Large intestine (tissue), 3 donors: ENCODE measurements at regions not wholly inside any gene's neighbourhood (a gene's known extent, or its start where the extent isn't known, plus 50 kb on each side); places are given as distances from the start of the nearest gene placed in this dataset.

Source experiments
- DNase-seq, 2 donors: peaks; one replicate each; pipeline versions ENCODE4 v3.0.0 to v3.0.0-alpha.2; 2013
- H3K27ac ChIP-seq: one replicate; pipeline ENCODE4 v1.5.1; 2013; ENCODE audit warnings: low read length
- H3K27me3 ChIP-seq: 2 replicates; pipeline ENCODE4 v1.6.1; 2013; ENCODE audit warnings: low read length; ENCODE audit not compliant: control insufficient read depth, insufficient read depth
- H3K36me3 ChIP-seq: 2 replicates; pipeline ENCODE4 v1.6.1; 2013; ENCODE audit warnings: low read length; ENCODE audit not compliant: control insufficient read depth, insufficient read depth
- H3K4me1 ChIP-seq: one replicate; pipeline ENCODE4 v1.6.1; 2013; ENCODE audit warnings: low read length; ENCODE audit not compliant: control insufficient read depth, insufficient read depth
- H3K4me3 ChIP-seq: one replicate; pipeline ENCODE4 v1.5.1; 2013; ENCODE audit warnings: low read length
- H3K9me3 ChIP-seq: one replicate; pipeline ENCODE4 v1.6.1; 2013; ENCODE audit warnings: mild to moderate bottlenecking, low read depth, low read length, moderate library complexity; ENCODE audit not compliant: control insufficient read depth
- WGBS: methylation state at CpG from one replicate; pipeline ENCODE4 v1.1.5; 2013; ENCODE audit warnings: low lambda C conversion rate; ENCODE audit not compliant: insufficient coverage; 5-methylcytosine and 5-hydroxymethylcytosine counted together

GRCh38 chr20:57064836-57065235 lies 201.6 kb downstream of the BMP7 start:
- DNase-seq = no peak
- Histone ChIP-seq H3K27ac (no peak overlapping the region), H3K4me3 (no peak overlapping the region), H3K9me3 (no peaks in the 10 kb centered on the region), H3K36me3 (no peaks in the 10 kb centered on the region), H3K4me1 (no peaks in the 10 kb centered on the region), H3K27me3 (peaks cover 32% of the 10 kb centered on the region)
- WGBS = 80% methylated on average over 2 of the region's 5 CpGs

DNA sequence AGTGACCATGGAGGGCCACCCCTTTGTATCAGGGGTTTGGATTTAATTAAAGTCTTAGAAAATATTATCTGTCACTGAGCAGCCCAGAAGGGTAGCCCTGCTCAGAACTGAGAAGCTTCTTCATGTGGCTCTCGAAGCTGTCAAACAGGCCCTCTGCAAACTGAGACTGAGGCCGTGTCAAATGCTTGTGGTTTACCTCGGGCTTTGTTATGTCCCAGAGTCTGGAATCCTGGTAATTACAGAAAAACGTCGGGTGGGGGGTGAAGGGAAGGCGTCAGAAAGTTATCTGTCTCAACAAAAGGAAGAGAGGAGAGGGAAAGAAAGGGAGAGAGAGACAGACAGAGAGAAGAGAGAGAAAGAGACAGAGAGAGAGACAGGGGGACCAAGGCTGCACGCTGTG lies 200.8 kb downstream of the BMP7 start:
- Histone ChIP-seq H3K4me3 (no peak overlapping the region), H3K4me1 (no peaks in the 10 kb centered on the region), H3K9me3 (no peaks in the 10 kb centered on the region), H3K27me3 (peaks cover 40% of the 10 kb centered on the region), H3K36me3 (no peaks in the 10 kb centered on the region), H3K27ac (no peak overlapping the region)
- 11% methylated on average over 4 of the region's 7 CpGs for whole genome bisulfite sequencing
- no peak for DNase-seq

GRCh38 chr20:57066126-57066900 lies 200.1 kb downstream of the BMP7 start:
- Histone ChIP-seq H3K9me3 (no peaks in the 10 kb centered on the region), H3K4me1 (no peaks in the 10 kb centered on the region), H3K4me3 (no peak overlapping the region), H3K36me3 (no peaks in the 10 kb centered on the region), H3K27ac (no peak overlapping the region), H3K27me3 (peaks cover 43% of the 10 kb centered on the region)
- DNase-seq = no peak
- 100% methylated on average over 1 of the region's 11 CpGs for WGBS

DNA sequence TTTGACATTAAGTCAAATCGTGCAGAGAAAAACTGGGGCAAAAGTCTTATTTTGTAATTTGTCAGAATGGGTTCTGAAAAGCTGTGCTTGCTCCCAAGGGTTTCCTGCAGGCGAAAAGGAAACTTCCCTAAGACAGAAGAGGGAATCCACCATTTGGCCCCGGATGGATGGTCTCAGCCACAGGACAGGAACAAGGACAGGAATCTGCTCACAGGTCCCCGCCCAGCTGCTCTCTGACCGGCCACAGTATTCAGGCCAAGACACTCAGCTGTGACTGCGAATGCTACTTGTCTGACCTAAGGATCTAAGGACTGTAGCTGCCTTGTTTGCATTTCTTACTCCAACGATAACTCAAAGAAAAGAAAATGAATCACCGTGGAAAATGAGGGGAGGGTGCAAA lies 197.0 kb downstream of the BMP7 start:
- whole genome bisulfite sequencing = 80% methylated on average over 1 of the region's 8 CpGs
- no peak overlapping the region for H3K4me3 ChIP-seq
- H3K27me3 ChIP-seq = peaks cover 54% of the 10 kb centered on the region
- no peaks in the 10 kb centered on the region for H3K9me3 ChIP-seq
- no peaks in the 10 kb centered on the region for H3K36me3 ChIP-seq
- H3K4me1 ChIP-seq = no peaks in the 10 kb centered on the region
- DNase-seq = no peak
- H3K27ac ChIP-seq = no peak overlapping the region

DNA sequence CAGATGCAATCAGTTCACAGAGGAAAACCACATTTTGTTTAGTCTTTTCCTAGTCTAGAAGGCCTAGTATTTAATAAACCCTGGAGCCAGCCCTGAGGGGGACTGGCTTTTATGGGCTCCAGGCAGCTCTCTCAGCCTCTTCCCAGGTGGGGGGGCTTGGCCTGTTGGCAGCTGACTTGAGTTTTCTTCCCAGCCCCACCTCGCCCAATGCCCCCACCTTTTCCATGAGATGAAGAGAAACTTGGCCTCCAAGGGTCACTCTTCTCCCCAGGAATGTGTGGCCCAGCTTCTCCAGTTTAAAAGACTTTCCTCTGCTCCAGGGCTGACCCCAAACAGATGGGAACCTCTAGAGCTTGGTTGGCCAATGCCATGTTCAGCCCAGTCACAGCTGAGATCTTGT lies 196.1 kb downstream of the BMP7 start:
- H3K9me3 ChIP-seq = no peaks in the 10 kb centered on the region
- H3K36me3 ChIP-seq = no peaks in the 10 kb centered on the region
- no CpG with 5 or more reads among the region's 1 CpG for WGBS
- H3K27ac ChIP-seq = no peak overlapping the region
- no peaks in the 10 kb centered on the region for H3K4me1 ChIP-seq
- no peak overlapping the region for H3K4me3 ChIP-seq
- DNase-seq = no peak
- H3K27me3 ChIP-seq = peaks cover 48% of the 10 kb centered on the region

- H3K4me3 ChIP-seq = no peak overlapping the region
- H3K36me3 ChIP-seq = no peaks in the 10 kb centered on the region
- H3K27ac ChIP-seq = no peak overlapping the region
- no peaks in the 10 kb centered on the region for H3K4me1 ChIP-seq
- DNase-seq = no peak
- 28% methylated on average over 3 of the region's 14 CpGs for WGBS
- no peaks in the 10 kb centered on the region for H3K9me3 ChIP-seq
- H3K27me3 ChIP-seq = peaks cover 45% of the 10 kb centered on the region
These were observed 195.1 kb downstream of the BMP7 start for GRCh38 chr20:57071283-57071731.

- WGBS = no CpG with 5 or more reads among the region's 8 CpGs
- no peaks in the 10 kb centered on the region for H3K36me3 ChIP-seq
These were observed 194.4 kb downstream of the BMP7 start for GRCh38 chr20:57071954-57072583.

DNA sequence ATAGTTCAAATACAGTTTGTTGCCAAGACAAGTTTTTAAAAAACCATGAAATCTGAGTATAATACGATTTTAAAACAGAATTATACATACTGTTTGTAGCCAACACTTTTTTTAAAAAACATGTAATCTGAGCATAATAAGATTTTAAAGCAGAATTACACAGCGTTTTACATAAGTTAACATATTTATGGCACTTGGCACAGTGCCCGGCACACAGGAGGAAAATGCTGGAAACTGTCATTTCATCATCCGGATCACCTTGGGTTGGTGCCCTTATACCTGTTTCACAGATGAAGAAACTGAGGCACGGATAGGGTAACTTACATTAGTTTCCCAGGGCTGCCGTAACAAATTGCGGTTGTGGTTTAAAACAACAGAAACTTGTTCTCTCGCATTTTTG lies 193.0 kb downstream of the BMP7 start:
- WGBS = 60% methylated on average over 1 of the region's 8 CpGs
- Histone ChIP-seq H3K4me1 (no peaks in the 10 kb centered on the region), H3K9me3 (no peaks in the 10 kb centered on the region), H3K4me3 (no peak overlapping the region), H3K27ac (no peak overlapping the region), H3K36me3 (no peaks in the 10 kb centered on the region), H3K27me3 (peaks cover 36% of the 10 kb centered on the region)
- no peak for DNase-seq

More at GRCh38 chr20:57071954-57072583, 194.4 kb downstream of the BMP7 start:
- Histone ChIP-seq H3K9me3 (no peaks in the 10 kb centered on the region), H3K4me3 (no peak overlapping the region), H3K27me3 (peaks cover 41% of the 10 kb centered on the region), H3K27ac (no peak overlapping the region), H3K4me1 (no peaks in the 10 kb centered on the region)
- no peak for DNase-seq

GRCh38 chr20:57074386-57074785 lies 192.1 kb downstream of the BMP7 start:
- no CpG with 5 or more reads among the region's 12 CpGs for WGBS
- no peaks in the 10 kb centered on the region for H3K4me1 ChIP-seq
- no peak overlapping the region for H3K4me3 ChIP-seq
- DNase-seq = no peak
- H3K27ac ChIP-seq = no peak overlapping the region
- H3K36me3 ChIP-seq = no peaks in the 10 kb centered on the region
- H3K27me3 ChIP-seq = peaks cover 35% of the 10 kb centered on the region
- no peaks in the 10 kb centered on the region for H3K9me3 ChIP-seq

DNA sequence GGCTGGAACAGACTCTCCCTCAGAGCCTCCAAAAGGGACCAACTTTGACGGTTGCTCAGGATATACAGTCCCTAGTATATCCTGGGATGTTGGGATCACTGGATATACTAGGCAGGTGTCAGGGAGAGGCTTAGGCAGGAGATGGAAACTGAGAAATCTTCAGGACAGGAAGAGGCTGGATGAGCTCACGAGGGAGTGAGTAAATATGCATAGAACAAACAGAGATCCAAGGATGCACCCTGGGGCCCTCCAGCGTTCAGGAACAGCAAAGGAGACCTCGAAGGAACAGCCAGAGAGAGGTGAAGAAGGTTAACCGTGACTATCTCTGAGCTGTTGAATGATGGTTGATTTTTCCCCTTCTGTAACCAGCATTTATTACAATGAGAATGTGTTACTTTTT lies 191.3 kb downstream of the BMP7 start:
- Histone ChIP-seq H3K4me3 (no peak overlapping the region), H3K36me3 (no peaks in the 10 kb centered on the region), H3K9me3 (no peaks in the 10 kb centered on the region), H3K27me3 (peaks cover 27% of the 10 kb centered on the region), H3K4me1 (no peaks in the 10 kb centered on the region), H3K27ac (no peak overlapping the region)
- DNase-seq = no peak
- 81% methylated on average over 3 of the region's 5 CpGs for WGBS

DNA sequence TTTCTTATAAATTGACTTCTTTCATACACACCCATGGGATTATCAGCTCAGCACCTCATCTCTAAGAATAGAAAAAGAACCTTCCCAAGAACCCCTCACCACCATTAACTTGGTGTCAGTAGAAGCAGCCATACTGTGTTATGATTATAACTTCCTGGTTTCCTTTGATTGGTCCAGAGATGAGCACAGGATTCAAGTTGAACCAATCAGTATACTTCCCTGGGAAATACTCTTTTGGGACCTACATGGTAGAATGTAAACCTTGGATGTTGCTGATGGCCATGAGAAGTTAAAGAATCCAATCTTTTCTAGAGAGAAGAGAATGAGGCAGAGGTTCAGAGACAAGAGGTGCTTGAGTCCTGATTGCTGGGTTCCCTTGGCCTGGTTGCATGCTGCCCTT lies 190.8 kb downstream of the BMP7 start:
- DNase-seq = no peak
- no peaks in the 10 kb centered on the region for H3K9me3 ChIP-seq

More for the DNA sequence above, 190.8 kb downstream of the BMP7 start:
- no peak overlapping the region for H3K27ac ChIP-seq
- H3K36me3 ChIP-seq = no peaks in the 10 kb centered on the region
- no peak overlapping the region for H3K4me3 ChIP-seq
- H3K4me1 ChIP-seq = no peaks in the 10 kb centered on the region
- H3K27me3 ChIP-seq = peaks cover 23% of the 10 kb centered on the region
